HG03139 (cell line): ENCODE measurements at regions not wholly inside any gene's neighbourhood (a gene's known extent, or its start where the extent isn't known, plus 50 kb on each side); places are given as distances from the start of the nearest gene placed in this dataset.

ENCODE experiments used
- ATAC-seq: cut with Tn5 transposase; IDR thresholded peaks from one replicate; pipeline ENCODE4 v1.9.1; 2021; ENCODE audit not compliant: unreplicated experiment

- no peak for ATAC-seq
Observed at GRCh38 chr2:106941372-106941993, 55.5 kb upstream of the ST6GAL2 start.

DNA sequence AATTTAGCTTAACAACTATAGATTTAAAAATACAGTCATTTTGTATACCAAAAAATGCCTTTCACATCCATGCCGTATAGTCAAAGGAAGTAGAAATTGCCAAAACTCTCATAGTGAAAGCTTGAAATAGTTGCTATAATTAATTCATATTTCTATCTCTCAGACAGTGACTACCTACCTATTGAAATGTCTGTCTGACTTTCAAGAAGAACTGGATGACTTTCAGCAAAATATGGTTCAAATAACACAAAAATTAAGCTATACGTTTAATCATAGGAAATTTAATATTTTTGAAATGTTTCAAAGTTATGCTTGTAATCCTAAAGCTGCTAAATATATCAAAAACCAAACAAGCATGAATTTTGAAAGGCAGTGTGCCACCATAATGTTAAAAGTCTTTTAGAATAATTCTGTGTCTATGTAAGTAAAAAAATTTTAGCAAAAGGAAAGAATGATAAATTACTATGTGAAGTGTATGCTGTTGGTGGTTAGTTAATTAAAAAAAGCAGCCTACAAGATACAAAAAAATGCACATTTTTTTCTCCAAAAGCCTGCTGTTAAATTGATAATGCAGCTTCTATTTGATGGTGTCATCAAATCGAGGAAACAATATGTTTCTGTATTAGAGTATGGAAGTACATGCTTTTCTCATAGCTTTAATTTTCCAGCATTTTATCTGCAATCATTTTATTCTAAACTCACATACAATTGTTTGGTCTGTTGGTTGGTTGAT lies 57.7 kb upstream of the ST6GAL2 start:
- no peak for ATAC-seq

- no peak for ATAC-seq
Observed at GRCh38 chr2:106944215-106944614, 58.2 kb upstream of the ST6GAL2 start.

DNA sequence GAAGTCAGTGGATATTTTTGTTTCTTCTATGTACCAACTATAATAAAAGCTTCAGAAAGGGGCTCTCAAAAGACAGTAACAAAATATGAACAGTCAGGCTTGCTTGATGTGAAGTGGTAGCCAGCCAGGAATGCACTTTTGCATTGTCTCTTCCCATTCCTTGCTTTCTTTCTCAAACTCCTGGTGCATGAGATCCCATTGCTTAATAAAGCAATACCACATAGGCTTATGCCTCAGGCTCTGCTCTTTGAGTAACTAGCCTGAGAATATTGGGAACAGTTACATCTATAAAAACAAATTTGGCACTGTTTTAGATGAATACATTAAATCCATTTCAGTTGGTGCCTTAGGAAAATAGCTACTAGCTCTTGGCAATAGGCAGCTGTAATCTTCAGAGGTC lies 62.6 kb upstream of the ST6GAL2 start:
- ATAC-seq = no peak

DNA sequence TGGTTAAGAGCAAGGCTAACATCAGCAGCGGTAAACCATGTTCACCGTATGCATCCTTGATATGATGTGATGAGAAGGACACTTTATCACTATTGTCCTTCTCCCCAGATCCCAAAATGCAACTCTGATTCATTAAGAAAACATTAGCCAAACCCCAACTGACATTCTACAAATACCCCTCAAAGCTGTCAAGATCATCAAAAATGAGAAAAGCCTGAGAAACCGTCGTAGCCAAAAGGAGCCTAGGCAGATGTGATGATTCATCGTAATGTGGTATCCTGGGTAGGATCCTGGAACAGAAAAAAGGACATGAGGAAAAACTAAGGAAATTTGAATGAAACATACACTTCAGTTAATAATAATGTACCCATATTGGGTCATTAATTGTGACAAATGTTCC lies 67.3 kb upstream of the ST6GAL2 start:
- ATAC-seq = no peak

- ATAC-seq = no peak
Observed at GRCh38 chr2:106953779-106954178, 67.8 kb upstream of the ST6GAL2 start.

DNA sequence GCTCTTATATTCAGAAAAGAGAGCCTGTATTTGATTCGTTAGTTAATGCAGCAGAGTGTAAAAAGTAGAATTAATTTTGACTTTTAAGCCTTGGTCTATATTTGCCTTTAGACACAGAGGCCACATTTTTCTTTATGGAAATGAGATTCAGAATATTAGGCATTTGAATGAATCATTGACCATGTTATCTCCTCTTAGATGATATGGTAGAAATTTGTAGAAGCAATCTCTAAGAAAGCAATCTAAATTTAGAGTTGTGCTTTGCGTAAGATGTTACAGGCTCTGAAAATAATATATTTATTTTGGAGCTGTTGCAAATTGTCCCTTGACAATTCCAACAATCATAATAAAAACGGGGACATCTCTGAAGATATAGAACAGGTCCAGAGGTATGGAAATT lies 68.3 kb upstream of the ST6GAL2 start:
- no peak for ATAC-seq

DNA sequence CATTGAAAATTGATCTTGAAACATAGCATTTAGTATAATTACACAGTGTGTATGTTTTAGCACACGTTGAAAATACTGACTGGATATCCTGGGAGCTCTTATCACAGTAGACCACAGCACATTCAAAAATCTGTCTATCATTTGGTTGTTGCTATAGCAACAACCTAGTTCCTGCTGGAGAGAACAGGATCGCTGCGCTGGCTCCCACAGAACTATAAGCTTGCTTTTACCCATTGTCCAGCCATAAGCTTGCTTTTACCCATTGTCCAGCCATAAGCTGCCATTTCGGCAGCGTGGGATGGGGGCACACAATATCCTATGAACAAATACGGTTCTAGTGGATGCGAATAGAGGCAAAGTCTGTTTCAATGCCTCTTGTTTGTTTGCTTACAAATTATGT lies 70.4 kb upstream of the ST6GAL2 start:
- no peak for ATAC-seq

GRCh38 chr2:106956879-106957278 lies 70.9 kb upstream of the ST6GAL2 start:
- ATAC-seq = no peak

DNA sequence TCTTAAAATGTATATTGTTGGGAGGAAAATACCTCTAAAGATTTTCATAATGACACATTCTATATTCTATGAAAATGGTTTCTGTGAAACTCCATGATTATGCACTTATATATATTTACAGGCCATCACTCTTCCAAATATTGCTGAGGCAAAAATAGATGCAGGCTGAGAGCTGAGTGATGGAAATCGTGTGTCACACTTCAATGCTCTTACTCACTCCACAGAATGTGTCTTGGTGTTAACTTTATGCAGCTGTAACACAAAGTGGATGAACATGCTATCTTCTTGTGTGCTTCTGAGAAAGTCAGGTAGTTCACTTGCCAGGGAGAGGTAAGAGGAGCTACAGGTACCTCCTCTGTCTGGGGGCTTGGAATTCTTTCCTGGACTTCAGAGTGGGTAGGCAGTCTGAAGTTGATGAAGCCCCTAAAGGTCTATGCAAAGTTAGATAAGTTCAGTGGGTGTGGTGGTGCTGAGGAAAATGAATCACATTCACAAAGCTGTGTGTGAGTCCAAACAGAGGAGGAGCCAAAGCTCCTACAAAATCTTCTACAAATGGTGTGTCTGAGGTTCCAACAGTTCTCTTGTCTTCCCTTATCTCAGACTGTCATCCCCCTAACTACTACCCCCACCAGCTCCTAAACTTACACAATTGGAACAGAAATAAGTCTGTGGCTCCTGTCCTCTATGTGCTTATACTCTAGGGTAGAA lies 74.2 kb upstream of the ST6GAL2 start:
- no peak for ATAC-seq

GRCh38 chr2:106960683-106961161 lies 74.8 kb upstream of the ST6GAL2 start:
- no peak for ATAC-seq

- no peak for ATAC-seq
Observed at GRCh38 chr2:106961328-106961727, 75.4 kb upstream of the ST6GAL2 start.

DNA sequence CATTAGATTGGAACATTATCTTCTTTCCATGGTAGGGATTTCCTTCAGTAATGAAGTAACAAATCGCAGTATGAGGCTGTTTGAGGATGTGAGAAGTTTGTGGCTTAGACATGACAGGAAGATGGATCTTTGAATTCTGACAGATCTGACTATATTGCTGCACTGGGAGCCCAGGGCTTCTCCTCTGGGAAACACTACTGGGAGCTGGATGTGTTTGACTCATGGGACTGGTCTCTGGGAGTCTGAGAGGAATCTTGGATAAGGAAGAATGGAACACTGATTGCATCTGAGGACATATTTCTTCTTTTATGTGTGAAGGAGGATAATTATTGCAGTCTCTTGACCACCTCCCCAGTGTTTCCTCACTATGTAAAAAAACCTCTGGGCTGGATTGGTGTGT lies 77.2 kb upstream of the ST6GAL2 start:
- no peak for ATAC-seq

- no peak for ATAC-seq
Observed at GRCh38 chr2:106963893-106964292, 77.9 kb upstream of the ST6GAL2 start.

DNA sequence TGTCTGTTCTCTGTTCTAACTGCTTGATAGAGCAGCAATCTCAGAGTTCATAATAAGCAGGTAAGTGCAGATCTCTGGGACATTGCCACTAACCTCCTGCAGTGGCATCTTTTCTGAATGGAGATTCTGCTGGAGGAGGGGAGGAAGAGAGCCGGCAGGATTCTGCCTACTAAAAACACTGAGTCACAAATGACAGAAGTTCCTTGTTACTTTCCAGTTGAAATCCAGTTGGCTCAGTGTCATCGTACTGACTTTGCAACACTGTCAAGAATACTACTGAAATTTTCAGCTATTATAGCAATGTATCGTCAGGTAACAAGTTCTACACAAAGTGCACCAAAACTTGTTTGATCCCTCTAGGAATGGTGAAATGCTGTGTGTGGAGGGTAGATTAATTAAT lies 79.6 kb upstream of the ST6GAL2 start:
- ATAC-seq = no peak

GRCh38 chr2:106969777-106970176 lies 83.8 kb upstream of the ST6GAL2 start:
- ATAC-seq = no peak

GRCh38 chr2:106970471-106971261 lies 84.7 kb upstream of the ST6GAL2 start:
- no peak for ATAC-seq

- no peak for ATAC-seq
Observed at GRCh38 chr2:106972782-106973181, 86.8 kb upstream of the ST6GAL2 start.

DNA sequence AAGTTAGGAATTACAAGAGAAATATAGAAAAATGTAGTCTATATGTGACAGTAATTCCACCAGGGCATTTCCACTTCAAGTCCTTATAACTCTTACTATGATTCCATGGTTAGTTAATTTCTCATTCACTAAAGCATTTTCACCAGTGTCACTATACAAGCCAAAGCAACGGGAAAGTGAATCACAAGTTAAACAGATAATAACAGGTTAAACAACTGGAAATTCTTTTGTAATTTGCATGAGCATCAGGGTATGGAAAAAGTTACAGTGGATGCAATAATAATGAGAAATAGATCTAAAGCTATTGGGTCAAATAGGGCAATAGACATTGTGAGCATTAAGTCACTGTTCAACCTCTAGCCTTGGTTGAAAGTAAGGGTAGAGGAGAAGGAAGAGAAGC lies 88.9 kb upstream of the ST6GAL2 start:
- no peak for ATAC-seq

DNA sequence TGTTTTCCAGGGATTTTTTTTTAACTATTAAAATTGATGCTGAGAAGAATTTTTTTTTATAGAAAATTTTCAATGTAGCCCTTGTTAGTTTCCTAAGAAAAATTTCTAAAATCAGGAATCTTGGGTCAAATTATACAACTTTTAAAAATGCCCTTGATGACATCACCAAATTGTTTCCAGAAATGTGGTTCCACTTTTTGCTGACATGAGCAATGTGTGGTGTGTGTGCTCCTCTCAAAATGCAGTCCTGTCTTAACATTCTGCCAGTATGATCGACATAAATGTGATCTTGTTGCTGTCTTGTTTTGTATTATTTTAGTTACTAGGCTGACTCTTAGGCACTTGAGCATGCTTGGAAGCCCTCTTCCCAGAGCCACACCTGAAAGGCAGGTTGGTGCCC lies 89.7 kb upstream of the ST6GAL2 start:
- no peak for ATAC-seq

GRCh38 chr2:106976548-106976947 lies 90.6 kb upstream of the ST6GAL2 start:
- ATAC-seq = no peak
